PFSK-1 (cell line): ENCODE measurements at regions not wholly inside any gene's neighbourhood (a gene's known extent, or its start where the extent isn't known, plus 50 kb on each side); places are given as distances from the start of the nearest gene placed in this dataset.

Experiments used
- FOXP2 ChIP-seq: optimal IDR thresholded peaks from 2 replicates; pipeline ENCODE3; 2011; ENCODE audit warnings: borderline replicate concordance, control low read depth, inconsistent platforms; ENCODE audit not compliant: insufficient read depth; ENCODE audit errors: extremely low read length, extremely low read depth
- POLR2AphosphoS5 ChIP-seq: IDR thresholded peaks from 2 replicates; pipeline ENCODE4 v1.6.1; 2012; ENCODE audit warnings: low read depth, mild to moderate bottlenecking, control low read depth, low read length, moderate library complexity
- SIN3A ChIP-seq: IDR thresholded peaks from 2 replicates; pipeline ENCODE4 v1.6.1; 2012; ENCODE audit warnings: mild to moderate bottlenecking, low read length, moderate library complexity, borderline replicate concordance; ENCODE audit not compliant: insufficient read depth
- TAF1 ChIP-seq: IDR thresholded peaks from 2 replicates; pipeline ENCODE4 v1.6.1; 2012; ENCODE audit warnings: low read length, control low read depth, borderline replicate concordance; ENCODE audit not compliant: insufficient read depth
- TF ChIP-seq, protein P1 (sequence below), 2 experiments: IDR thresholded peaks; 2 replicates each; pipeline versions ENCODE4 v1.6.1 to v1.8.0; 2011 to 2012; ENCODE audit warnings: low read depth in 2 of 2, low read length in 2 of 2, control low read depth in 1 of 2, inconsistent platforms in 1 of 2, mild to moderate bottlenecking in 1 of 2, moderate library complexity in 1 of 2; ENCODE audit not compliant: insufficient read depth in 1 of 2

DNA sequence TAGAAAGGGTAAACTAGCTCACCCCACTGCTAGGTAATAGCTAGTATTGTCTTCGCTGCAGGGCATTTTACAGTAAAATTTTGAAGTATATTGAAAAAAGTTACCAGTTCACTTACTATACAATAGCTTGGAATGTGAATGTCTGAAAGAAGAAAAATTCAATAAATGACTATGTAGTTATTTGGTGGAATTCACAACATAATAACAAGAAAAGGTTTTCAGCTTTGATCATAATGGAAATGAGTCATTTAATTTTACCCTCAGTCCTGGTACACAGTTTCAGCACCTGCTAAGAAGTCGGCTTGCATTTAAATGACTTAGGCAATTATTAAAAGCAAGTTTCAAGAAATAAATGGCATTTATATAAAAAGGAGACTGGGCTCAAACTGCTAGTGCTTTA is 90.4 kb downstream of the NUP35 start:
- TF ChIP-seq FOXP2, result no peak
- TF ChIP-seq, protein P1, sequence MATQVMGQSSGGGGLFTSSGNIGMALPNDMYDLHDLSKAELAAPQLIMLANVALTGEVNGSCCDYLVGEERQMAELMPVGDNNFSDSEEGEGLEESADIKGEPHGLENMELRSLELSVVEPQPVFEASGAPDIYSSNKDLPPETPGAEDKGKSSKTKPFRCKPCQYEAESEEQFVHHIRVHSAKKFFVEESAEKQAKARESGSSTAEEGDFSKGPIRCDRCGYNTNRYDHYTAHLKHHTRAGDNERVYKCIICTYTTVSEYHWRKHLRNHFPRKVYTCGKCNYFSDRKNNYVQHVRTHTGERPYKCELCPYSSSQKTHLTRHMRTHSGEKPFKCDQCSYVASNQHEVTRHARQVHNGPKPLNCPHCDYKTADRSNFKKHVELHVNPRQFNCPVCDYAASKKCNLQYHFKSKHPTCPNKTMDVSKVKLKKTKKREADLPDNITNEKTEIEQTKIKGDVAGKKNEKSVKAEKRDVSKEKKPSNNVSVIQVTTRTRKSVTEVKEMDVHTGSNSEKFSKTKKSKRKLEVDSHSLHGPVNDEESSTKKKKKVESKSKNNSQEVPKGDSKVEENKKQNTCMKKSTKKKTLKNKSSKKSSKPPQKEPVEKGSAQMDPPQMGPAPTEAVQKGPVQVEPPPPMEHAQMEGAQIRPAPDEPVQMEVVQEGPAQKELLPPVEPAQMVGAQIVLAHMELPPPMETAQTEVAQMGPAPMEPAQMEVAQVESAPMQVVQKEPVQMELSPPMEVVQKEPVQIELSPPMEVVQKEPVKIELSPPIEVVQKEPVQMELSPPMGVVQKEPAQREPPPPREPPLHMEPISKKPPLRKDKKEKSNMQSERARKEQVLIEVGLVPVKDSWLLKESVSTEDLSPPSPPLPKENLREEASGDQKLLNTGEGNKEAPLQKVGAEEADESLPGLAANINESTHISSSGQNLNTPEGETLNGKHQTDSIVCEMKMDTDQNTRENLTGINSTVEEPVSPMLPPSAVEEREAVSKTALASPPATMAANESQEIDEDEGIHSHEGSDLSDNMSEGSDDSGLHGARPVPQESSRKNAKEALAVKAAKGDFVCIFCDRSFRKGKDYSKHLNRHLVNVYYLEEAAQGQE (IDR thresholded peaks at IDR 0.05; ENCODE audit: insufficient read depth in 1 of 2, low read depth in 2 of 2, low read length in 2 of 2), result no peak
- TF ChIP-seq POLR2AphosphoS5, result no peak
- TF ChIP-seq TAF1, result no peak
- TF ChIP-seq SIN3A, result no peak

DNA sequence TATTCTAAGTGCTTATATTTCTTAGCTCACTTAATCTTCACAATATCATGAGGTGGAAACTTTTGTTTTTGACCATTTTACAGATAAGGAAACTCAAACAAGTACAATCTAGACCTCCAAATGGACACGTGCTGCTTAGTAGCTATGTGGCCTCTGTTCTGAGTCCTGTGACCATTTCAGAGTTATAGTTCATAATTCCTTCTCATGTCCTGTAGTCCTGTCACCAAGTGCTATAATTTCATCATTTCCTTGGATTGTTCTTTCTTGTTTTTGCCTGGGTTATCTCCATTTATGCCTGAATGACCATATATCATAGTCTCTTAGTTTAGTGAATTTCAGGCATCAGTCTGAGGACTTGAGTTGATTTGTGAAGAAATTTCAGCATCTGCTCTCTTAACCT is 91.7 kb downstream of the NUP35 start:
- no peak for TF ChIP-seq TAF1

DNA sequence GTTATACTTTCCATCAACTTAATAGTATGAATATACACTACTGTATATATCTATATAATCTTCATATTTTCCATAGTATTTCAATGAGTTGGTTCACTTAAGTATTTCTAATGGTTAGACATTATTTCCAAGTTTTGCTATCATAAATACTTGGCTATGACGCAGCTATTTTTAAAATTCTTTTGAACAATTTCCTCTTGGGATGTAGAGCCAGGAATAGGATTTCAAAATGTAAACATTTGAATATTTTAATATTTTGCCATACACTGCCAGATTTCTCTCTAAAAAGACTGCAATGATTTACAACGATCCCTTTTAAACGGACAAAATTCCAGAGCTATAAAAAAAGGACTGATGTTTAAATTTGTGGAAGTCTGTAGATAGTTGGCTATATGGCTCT is 95.6 kb downstream of the NUP35 start:
- TF ChIP-seq SIN3A, result no peak
- TF ChIP-seq FOXP2, result no peak
- TF ChIP-seq, protein P1 (IDR thresholded peaks at IDR 0.05; ENCODE audit: insufficient read depth in 1 of 2, low read depth in 2 of 2, low read length in 2 of 2), result no peak
- TF ChIP-seq TAF1, result no peak
- no peak for TF ChIP-seq POLR2AphosphoS5

DNA sequence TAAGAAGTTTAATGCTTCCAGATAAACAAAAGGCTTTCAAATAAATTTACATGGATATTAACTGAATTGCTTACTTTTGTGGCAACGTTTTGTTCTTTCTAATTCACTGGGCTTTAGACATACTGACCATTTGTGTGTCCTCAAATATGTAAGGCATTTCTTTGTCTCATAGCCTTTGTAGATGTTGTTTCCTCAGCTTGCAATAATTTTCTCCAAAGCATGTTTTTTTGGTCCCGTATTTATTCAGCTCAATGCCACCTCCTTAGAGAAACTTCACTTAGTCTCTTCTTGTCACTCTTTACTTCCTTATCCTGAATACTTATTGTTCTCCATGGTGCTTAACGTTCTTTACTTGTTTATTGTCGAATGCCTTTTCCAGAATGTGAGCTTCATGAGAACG is 98.5 kb downstream of the NUP35 start:
- no peak for TF ChIP-seq TAF1
- no peak for TF ChIP-seq POLR2AphosphoS5
- no peak for TF ChIP-seq FOXP2
- no peak for TF ChIP-seq SIN3A
- TF ChIP-seq, protein P1 (IDR thresholded peaks at IDR 0.05; ENCODE audit: insufficient read depth in 1 of 2, low read depth in 2 of 2, low read length in 2 of 2), result no peak

DNA sequence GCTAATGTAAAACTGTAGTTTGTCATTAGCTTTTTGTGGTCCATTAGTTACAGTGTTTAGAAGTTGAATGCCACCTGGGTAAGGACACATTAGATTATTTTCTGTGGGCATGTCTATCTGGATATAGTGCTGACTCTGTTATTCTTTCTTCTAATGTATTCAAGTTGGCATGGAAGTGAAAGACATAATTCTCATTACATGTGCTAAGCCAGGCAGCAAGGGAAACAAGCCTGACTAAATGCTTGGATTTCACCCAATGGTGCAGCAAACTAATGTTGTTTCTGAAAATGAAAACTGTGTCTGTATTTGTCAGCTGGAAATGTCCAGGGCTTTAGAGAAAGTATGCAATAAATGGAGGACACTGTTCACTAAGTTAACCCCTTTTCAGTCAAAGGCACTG is 100.7 kb downstream of the NUP35 start:
- TF ChIP-seq POLR2AphosphoS5, result no peak
- TF ChIP-seq FOXP2, result no peak
- TF ChIP-seq SIN3A, result no peak
- TF ChIP-seq, protein P1 (IDR thresholded peaks at IDR 0.05; ENCODE audit: insufficient read depth in 1 of 2, low read depth in 2 of 2, low read length in 2 of 2), result no peak
- no peak for TF ChIP-seq TAF1

DNA sequence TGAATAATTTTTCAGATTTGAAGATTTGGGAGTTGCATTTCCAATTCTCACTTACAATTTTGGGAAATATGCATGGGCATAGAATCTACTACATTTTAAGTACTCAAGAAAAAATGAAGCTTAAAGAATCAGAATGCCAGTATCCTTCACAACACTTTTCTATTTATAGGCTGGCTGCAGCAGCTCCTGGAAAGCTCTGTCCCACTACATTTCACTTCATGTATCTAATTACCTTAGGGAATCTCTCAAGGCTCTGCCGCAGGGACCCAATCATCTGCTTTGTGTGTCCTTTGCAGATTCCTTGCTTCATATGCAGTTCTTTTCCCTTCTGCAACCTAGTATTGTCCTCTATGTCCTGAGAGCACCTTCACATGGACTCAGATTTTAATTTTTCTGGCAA is 102.9 kb downstream of the NUP35 start:
- TF ChIP-seq POLR2AphosphoS5 (no peak), TAF1 (no peak), SIN3A (no peak)
- TF ChIP-seq, protein P1 (IDR thresholded peaks at IDR 0.05; ENCODE audit: insufficient read depth in 1 of 2, low read depth in 2 of 2, low read length in 2 of 2), result no peak
